GM21423 (cell line): ENCODE measurements at regions not wholly inside any gene's neighbourhood (a gene's known extent, or its start where the extent isn't known, plus 50 kb on each side); places are given as distances from the start of the nearest gene placed in this dataset.

Experiments
- ATAC-seq: cut with Tn5 transposase; IDR thresholded peaks from one replicate; pipeline ENCODE4 v1.9.1; 2021; ENCODE audit warnings: mild to moderate bottlenecking, moderate library complexity; ENCODE audit not compliant: unreplicated experiment

DNA sequence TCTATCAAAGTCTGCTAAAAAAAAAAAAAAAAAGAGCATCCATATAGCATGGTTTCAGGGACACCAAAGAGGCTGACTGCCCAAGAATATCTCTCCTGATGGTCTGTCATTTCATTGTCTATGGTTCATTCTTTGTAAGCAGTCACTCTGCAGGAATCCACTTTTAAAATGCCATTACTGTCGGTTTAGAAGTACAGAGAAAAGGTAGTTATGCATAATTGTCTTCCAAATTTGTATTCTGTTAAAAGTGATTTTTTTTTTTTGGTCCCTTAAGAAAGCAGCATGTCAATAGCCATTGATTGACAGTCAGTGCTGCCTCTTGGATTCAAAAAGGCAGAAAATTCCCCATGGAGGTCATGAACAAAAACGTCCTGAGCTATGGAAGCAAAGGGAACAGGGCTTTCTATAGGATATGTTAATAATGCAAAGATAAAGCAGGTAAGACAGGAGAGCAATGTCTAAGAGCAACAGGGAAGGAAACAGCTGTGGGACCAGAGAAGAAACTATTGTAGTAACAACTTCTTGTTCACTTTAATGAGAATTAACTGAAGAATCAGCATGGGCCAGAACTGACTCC, 245.8 kb downstream of the TMX3 start:
- no peak for ATAC-seq

GRCh38 chr18:68467957-68468356, 247.0 kb downstream of the TMX3 start:
- no peak for ATAC-seq

- no peak for ATAC-seq
Observed at GRCh38 chr18:68467329-68467728, 247.6 kb downstream of the TMX3 start.

- ATAC-seq: no peak
Observed at GRCh38 chr18:68466672-68467071, 248.2 kb downstream of the TMX3 start.

DNA sequence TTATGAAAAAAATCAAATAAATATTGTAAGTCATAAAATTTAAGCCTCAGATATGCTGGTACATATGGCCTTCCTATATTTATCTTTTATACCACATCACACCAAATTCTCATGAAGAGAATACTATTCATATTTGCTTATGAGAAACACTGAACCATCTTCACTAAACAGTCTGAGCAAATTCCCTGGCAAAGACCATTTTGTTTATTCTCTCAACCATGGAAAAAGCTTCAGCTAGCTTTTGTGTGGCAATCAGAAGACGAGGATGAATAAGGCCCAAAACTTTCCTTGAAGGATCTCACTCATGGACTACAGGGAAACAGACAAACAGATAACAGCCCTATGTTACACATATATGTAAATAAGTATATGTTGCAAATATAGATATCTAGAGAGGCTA, 252.1 kb downstream of the TMX3 start:
- ATAC-seq: no peak

DNA sequence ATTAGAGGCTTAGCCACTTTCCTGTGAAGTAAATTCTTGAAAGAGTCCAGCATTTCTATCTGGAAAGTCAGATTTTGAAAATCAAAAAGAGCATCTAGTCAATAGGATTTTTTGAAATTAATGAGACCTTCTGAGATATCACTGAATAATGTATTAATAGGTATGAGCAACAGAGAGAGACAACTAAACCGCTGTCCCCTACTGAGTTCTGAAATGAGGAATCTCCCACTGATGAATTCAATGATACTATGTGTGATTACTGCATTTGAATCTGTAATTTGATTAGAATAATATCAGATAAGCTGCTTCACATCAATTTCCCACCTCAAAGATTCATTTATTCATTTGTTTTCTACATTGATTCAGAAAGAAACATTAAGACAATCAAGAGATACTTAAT, 252.8 kb downstream of the TMX3 start:
- ATAC-seq: no peak

DNA sequence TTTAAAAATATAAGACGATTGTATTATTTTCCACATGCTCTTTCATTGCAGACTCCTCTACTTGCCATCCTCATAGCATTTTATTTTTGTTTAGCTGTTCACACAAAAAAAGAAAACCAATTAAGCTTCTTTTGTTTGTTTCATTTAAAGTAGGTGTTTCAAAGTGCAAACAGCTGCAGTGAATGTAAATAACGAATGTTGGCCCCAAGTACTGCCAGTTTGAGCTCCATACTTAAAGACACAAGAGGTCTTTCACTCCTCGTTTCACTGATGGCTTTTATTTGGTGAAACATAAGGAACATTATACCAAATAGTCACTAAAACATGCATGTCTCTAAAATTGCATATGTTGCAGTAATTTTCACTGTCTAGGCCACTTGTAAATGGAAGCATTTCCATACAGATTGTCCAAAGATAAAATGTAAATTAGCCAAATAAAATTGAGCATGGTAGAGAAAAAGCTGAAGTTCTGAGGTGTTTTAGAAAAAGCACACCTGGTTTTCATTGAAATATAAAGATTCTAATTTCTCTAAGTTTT, 253.4 kb downstream of the TMX3 start:
- no peak for ATAC-seq

DNA sequence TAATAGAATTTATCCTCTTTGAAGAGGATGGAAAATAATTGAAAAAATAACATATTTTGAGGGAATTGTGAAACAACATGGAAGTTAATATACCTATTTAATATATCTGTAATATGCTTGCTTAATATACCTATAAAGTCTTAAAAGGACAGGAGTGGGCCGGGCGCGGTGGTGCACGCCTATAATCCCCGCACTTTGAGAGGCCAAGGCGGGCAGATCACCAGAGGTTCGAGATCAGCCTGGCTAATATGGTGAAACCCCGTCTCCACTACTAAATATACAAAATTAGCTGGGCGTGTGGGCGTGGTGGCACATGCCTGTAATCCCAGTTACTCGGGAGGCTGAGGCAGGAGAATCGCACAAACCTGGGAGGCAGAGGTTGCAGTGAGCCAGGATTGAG, 254.9 kb downstream of the TMX3 start:
- ATAC-seq: no peak

DNA sequence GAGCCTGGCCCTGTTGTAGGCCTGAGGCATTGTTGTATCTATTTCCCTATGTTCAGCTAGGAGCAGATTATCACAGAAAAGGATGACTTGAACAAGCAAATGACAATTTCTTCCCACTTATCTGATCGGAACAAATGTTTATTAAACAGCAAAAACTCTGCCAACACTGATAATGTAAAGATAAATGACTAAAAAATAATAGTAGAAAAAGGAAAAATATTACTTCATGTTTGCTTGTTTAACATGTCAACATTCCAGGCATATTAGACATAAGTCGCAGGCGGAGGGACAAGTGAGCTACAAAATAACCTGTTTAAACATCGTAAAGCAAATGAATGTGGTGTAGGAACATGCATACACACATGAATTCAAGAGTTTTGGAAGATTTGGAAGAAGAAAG, 257.9 kb downstream of the TMX3 start:
- ATAC-seq: no peak

GRCh38 chr18:68455229-68455603, 259.7 kb downstream of the TMX3 start:
- no peak for ATAC-seq

GRCh38 chr18:68454511-68455228, 260.2 kb downstream of the TMX3 start:
- ATAC-seq: no peak

DNA sequence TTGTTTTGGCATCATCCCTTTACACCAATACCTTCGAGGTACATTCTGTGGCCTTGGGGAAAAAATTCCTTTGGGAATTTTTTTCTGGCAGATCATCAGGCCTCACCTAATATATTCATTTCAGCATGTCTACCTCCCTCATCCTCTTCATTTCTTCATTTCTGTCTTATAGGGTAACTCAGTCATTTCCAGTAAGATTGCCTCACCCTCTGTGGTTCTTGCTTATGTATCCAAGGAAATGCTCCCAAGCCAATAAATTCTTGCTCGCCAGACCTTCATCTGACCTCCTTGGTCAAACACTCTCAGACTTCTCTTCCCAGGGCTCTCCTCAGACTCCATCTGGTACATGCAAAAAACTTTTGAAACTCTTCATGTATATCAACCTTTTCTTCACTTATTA, 265.6 kb downstream of the TMX3 start:
- no peak for ATAC-seq

- ATAC-seq: no peak
Observed at GRCh38 chr18:68448736-68449135, 266.2 kb downstream of the TMX3 start.

- ATAC-seq: no peak
Observed at GRCh38 chr18:68447286-68447685, 267.6 kb downstream of the TMX3 start.

- no peak for ATAC-seq
Observed at GRCh38 chr18:68445668-68446426, 269.1 kb downstream of the TMX3 start.

DNA sequence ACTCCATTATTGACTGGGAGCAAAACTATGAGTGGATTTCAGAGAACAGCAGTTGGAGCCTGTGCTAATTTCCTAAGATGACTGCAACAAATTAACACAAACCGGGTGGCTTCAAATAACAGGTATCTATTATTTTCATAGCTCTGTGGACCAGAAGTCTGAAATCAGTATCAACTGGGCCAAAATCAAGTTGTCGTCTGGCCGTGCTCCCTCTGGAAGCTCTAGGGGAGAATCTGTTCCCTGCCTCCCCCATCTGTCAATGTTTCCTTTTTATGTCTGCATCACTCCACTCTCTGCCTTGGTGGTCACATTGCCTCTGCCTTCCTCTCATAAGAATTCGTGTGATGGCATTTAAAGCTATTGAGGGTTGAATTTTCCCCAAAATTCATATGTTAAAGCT, 269.8 kb downstream of the TMX3 start:
- ATAC-seq: no peak

- no peak for ATAC-seq
Observed at GRCh38 chr18:68441241-68441640, 273.7 kb downstream of the TMX3 start.

DNA sequence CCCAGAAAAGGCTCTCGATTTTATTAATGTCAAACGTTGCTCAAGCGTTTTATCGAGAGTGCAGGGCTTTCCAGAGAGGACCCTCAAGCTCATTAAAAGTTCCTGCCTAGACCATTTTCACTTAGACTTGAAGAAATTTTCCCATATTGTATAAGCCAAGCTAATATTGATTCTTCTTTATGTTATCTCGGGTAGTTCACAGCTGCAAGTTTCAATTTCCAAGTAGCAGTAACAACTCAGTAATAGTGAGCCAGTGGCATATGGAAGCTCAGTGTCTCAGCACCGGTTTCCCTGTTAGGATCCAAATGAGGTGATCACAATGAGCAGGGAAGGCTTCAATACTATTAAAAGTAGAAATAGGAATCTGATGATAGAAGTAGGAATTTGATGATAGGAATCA, 274.5 kb downstream of the TMX3 start:
- no peak for ATAC-seq

GRCh38 chr18:68439642-68440041, 275.3 kb downstream of the TMX3 start:
- ATAC-seq: no peak

DNA sequence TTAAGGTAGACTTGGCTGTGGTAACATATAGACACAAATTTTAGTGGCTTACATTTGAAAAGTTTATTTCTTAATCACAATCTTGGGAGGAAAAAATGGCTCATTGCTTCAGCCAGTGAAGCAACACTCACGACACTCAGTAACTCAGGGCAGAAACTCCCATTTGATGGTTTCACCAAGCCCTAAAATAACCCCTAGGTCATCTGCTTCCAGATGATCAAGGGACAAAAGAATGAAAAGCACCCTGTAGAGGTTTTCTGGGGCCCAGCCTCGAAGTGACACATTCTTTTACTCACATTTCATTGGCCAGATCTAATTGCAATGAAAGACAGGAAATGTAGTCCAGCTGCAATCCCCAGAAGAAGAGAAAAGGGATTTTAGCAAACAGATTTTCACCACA, 275.9 kb downstream of the TMX3 start:
- ATAC-seq: no peak

- ATAC-seq: no peak
Observed at GRCh38 chr18:68438536-68438935, 276.4 kb downstream of the TMX3 start.

DNA sequence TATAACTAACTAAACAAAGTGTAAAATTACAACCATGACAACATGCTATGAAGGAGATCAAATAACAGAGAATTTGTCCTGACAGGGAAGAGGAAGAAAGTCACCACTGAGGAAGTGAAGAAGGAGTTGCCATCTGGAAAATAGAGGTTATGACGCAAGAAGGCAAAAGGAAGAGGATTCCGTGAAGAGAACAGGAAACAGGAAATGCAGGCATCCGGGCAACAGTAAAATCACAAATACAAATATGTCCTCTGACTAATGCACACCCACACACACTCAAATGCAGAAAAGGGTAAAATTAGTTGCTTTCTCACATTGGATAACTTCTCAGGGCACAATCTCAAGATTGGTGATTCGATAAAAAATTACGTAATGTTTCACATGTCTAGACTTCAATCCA, 278.4 kb downstream of the TMX3 start:
- ATAC-seq: no peak
